GM23338 (cell line): ENCODE measurements at regions not wholly inside any gene's neighbourhood (a gene's known extent, or its start where the extent isn't known, plus 50 kb on each side); places are given as distances from the start of the nearest gene placed in this dataset.

Experiments used
- ATAC-seq: fragments of 200-7000 bp; cut with Tn5 transposase; 3 replicates; pipeline ENCODE4 v1.9.1; 2020
- DNase-seq: peaks from one replicate; pipeline ENCODE4 v3.0.0-alpha.2; 2015; ENCODE audit warnings: low spot score
- H2AFZ ChIP-seq: fragments of 200-600 bp; sonication (generic); 2 replicates; pipeline ENCODE4 v1.8.0; 2016; ENCODE audit warnings: antibody characterized with exemption, mild to moderate bottlenecking, moderate library complexity
- H3F3A ChIP-seq: fragments of 200-600 bp; sonication (generic); replicated peaks from 2 replicates; pipeline ENCODE4 v1.8.0; 2017; ENCODE audit warnings: antibody characterized with exemption, mixed run types, low read depth
- H3K27ac ChIP-seq: fragments of 200-600 bp; sonication (generic); 2 replicates; pipeline ENCODE4 v1.6.1; 2016; ENCODE audit warnings: low read depth
- H3K27me3 ChIP-seq: fragments of 200-600 bp; sonication (generic); 2 replicates; pipeline ENCODE4 v1.8.0; 2016; ENCODE audit warnings: mild to moderate bottlenecking, mixed run types, moderate library complexity; ENCODE audit not compliant: insufficient read depth
- H3K36me3 ChIP-seq: fragments of 200-600 bp; sonication (generic); 2 replicates; pipeline ENCODE4 v1.8.0; 2016; ENCODE audit warnings: mild to moderate bottlenecking; ENCODE audit not compliant: insufficient read depth
- H3K4me1 ChIP-seq: fragments of 200-600 bp; sonication (generic); 2 replicates; pipeline ENCODE4 v1.8.0; 2016; ENCODE audit warnings: mild to moderate bottlenecking, moderate library complexity; ENCODE audit not compliant: insufficient read depth
- H3K4me2 ChIP-seq: fragments of 200-600 bp; sonication (generic); 2 replicates; pipeline ENCODE4 v1.7.1; 2017; ENCODE audit warnings: mixed run types
- H3K4me3 ChIP-seq: fragments of 200-600 bp; sonication (generic); 2 replicates; pipeline ENCODE4 v1.6.1; 2016; ENCODE audit warnings: mixed run types
- H3K79me2 ChIP-seq: fragments of 200-600 bp; sonication (generic); replicated peaks from 2 replicates; pipeline ENCODE4 v1.8.0; 2017; ENCODE audit warnings: mild to moderate bottlenecking; ENCODE audit not compliant: insufficient read depth
- H3K9me2 ChIP-seq: fragments of 200-600 bp; sonication (generic); 2 replicates; pipeline ENCODE4 v1.8.0; 2017; ENCODE audit not compliant: insufficient read depth
- H4K20me1 ChIP-seq: fragments of 200-600 bp; sonication (generic); replicated peaks from 2 replicates; pipeline ENCODE4 v1.8.0; 2017; ENCODE audit warnings: mild to moderate bottlenecking; ENCODE audit not compliant: insufficient read depth
- H3K27ac Mint-ChIP-seq: 2 replicates; pipeline ENCODE4 v1.8.0; 2020; ENCODE audit warnings: inconsistent platforms, mild to moderate bottlenecking, moderate library complexity, mixed read lengths
- H3K27me3 Mint-ChIP-seq: 3 replicates; pipeline ENCODE4 v1.8.0; 2022; ENCODE audit warnings: low read depth, mild to moderate bottlenecking, moderate library complexity, mixed read lengths, inconsistent platforms; ENCODE audit not compliant: insufficient read depth, poor library complexity
- H3K36me3 Mint-ChIP-seq: 3 replicates; pipeline ENCODE4 v1.8.0; 2021; ENCODE audit warnings: low read depth, mild to moderate bottlenecking, inconsistent platforms, moderate library complexity, mixed read lengths
- H3K4me1 Mint-ChIP-seq: 3 replicates; pipeline ENCODE4 v1.8.0; 2020; ENCODE audit warnings: mild to moderate bottlenecking, inconsistent platforms, mixed read lengths
- H3K4me3 Mint-ChIP-seq: 3 replicates; pipeline ENCODE4 v1.8.0; 2021; ENCODE audit warnings: moderate library complexity, mild to moderate bottlenecking, inconsistent platforms, mixed read lengths
- H3K9me3 Mint-ChIP-seq: 3 replicates; pipeline ENCODE4 v1.8.0; 2020; ENCODE audit warnings: moderate library complexity, mild to moderate bottlenecking, inconsistent platforms, mixed read lengths
- CREB1 ChIP-seq: fragments of 250-450 bp; sonication (Bioruptor Pico); IDR thresholded peaks from 2 replicates; pipeline ENCODE4 v1.5.0; 2020; ENCODE audit warnings: low read depth, mild to moderate bottlenecking, moderate library complexity
- ETS1 ChIP-seq: IDR thresholded peaks from 2 replicates; pipeline ENCODE4 v1.6.1; 2016; ENCODE audit warnings: antibody characterized with exemption
- EZH2 ChIP-seq: fragments of 200-600 bp; sonication (generic); IDR thresholded peaks from one replicate; pipeline ENCODE4 v1.8.0; 2017; ENCODE audit warnings: antibody characterized with exemption, mild to moderate bottlenecking, low read depth; ENCODE audit not compliant: unreplicated experiment
- EZH2phosphoT487 ChIP-seq: fragments of 200-600 bp; sonication (generic); IDR thresholded peaks from one replicate; pipeline ENCODE4 v1.8.1; 2018; ENCODE audit warnings: antibody characterized with exemption; ENCODE audit not compliant: unreplicated experiment
- JUNB ChIP-seq: IDR thresholded peaks from one replicate; pipeline ENCODE4 v1.6.1; 2016; ENCODE audit warnings: antibody characterized with exemption; ENCODE audit not compliant: unreplicated experiment
- NANOG ChIP-seq: IDR thresholded peaks from 2 replicates; pipeline ENCODE4 v1.6.1; 2016; ENCODE audit warnings: antibody characterized with exemption, borderline replicate concordance
- POLR2AphosphoS5 ChIP-seq: IDR thresholded peaks from 2 replicates; pipeline ENCODE4 v1.6.1; 2016; ENCODE audit warnings: antibody characterized with exemption, low read depth
- REST ChIP-seq: IDR thresholded peaks from one replicate; pipeline ENCODE4 v1.6.1; 2018; ENCODE audit warnings: antibody characterized with exemption; ENCODE audit not compliant: unreplicated experiment
- STAT1 ChIP-seq: IDR thresholded peaks from one replicate; pipeline ENCODE4 v1.6.1; 2016; ENCODE audit warnings: antibody characterized with exemption; ENCODE audit not compliant: unreplicated experiment
- ZNF114 ChIP-seq: fragments of 250-450 bp; sonication (Bioruptor Pico); IDR thresholded peaks from 2 replicates; pipeline ENCODE4 v1.5.0; 2020; ENCODE audit warnings: mild to moderate bottlenecking, moderate library complexity
- ZNF331 ChIP-seq: fragments of 250-450 bp; sonication (Bioruptor Pico); IDR thresholded peaks from 2 replicates; pipeline ENCODE4 v1.5.0; 2020; ENCODE audit warnings: low read depth, mild to moderate bottlenecking, moderate library complexity
- ZNF462 ChIP-seq: fragments of 250-450 bp; sonication (Bioruptor Pico); IDR thresholded peaks from 2 replicates; pipeline ENCODE4 v1.5.0; 2020; ENCODE audit warnings: mild to moderate bottlenecking, moderate library complexity
- TF ChIP-seq, protein P1 (sequence below), 2 experiments: fragments of 200-600 bp in 1 of 2; sonication (generic) in 1 of 2; conservative IDR thresholded peaks; 2 replicates each; pipeline versions ENCODE4 v1.5.1 to v1.6.1; 2016 to 2017; ENCODE audit warnings: antibody characterized with exemption in 2 of 2, low read depth in 2 of 2, mild to moderate bottlenecking in 2 of 2, moderate library complexity in 1 of 2

DNA sequence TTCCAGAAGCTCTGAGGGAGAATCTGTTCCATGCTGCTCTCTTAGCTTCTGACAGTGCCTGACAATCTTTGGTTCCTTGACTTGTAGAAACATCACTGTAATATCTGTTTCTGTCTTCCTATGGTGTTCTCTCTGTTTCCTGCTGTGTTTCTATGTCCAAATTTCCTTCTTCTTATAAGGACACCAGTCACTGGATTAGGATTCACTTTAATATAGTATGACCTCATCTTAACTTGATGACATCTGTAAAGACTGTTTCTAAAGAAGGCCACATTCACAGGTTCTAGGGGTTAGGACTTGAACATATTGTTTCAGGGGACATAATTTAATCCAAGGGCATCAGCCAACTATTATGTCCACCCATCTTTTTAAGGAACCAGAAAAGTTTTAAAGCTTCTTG, 265.6 kb downstream of the ZSWIM6 start:
- Mint-ChIP-seq H3K27me3 (no peaks in the 10 kb centered on the region), H3K27ac (no peak overlapping the region), H3K9me3 (peaks cover 5% of the 10 kb centered on the region; the same call in 2 of the 3 replicates), H3K36me3 (no peaks in the 10 kb centered on the region), H3K4me1 (peaks cover 9% of the 10 kb centered on the region; the same call in 2 of the 3 replicates), H3K4me3 (no peak overlapping the region)
- Histone ChIP-seq H3F3A (no peaks in the 10 kb centered on the region), H3K4me1 (no peaks in the 10 kb centered on the region), H3K79me2 (no peaks in the 10 kb centered on the region), H3K27me3 (no peaks in the 10 kb centered on the region), H2AFZ (no peak overlapping the region), H3K4me3 (no peak overlapping the region), H4K20me1 (no peaks in the 10 kb centered on the region), H3K27ac (no peak overlapping the region), H3K9me2 (peaks cover 3% of the 10 kb centered on the region; the same call in 1 of the 2 replicates), H3K4me2 (no peak overlapping the region), H3K36me3 (no peaks in the 10 kb centered on the region)
- TF ChIP-seq STAT1 (no peak), JUNB (no peak), ZNF114 (CRISPR knock-in tag) (no peak), EZH2phosphoT487 (no peak), ZNF331 (no peak), POLR2AphosphoS5 (no peak), ETS1 (no peak), NANOG (no peak), ZNF462 (CRISPR knock-in tag) (no peak), CREB1 (CRISPR knock-in tag) (no peak), REST (no peak), EZH2 (no peak)
- TF ChIP-seq, protein P1, sequence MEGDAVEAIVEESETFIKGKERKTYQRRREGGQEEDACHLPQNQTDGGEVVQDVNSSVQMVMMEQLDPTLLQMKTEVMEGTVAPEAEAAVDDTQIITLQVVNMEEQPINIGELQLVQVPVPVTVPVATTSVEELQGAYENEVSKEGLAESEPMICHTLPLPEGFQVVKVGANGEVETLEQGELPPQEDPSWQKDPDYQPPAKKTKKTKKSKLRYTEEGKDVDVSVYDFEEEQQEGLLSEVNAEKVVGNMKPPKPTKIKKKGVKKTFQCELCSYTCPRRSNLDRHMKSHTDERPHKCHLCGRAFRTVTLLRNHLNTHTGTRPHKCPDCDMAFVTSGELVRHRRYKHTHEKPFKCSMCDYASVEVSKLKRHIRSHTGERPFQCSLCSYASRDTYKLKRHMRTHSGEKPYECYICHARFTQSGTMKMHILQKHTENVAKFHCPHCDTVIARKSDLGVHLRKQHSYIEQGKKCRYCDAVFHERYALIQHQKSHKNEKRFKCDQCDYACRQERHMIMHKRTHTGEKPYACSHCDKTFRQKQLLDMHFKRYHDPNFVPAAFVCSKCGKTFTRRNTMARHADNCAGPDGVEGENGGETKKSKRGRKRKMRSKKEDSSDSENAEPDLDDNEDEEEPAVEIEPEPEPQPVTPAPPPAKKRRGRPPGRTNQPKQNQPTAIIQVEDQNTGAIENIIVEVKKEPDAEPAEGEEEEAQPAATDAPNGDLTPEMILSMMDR (conservative IDR thresholded peaks at IDR 0.05; ENCODE audit: low read depth in 2 of 2): no peak
- DNase-seq (no peak), ATAC-seq (no peak)
